CD4-positive, alpha-beta T cell treated with Interleukin-6 for 4 hours (primary cell): ENCODE measurements at regions not wholly inside any gene's neighbourhood (a gene's known extent, or its start where the extent isn't known, plus 50 kb on each side); places are given as distances from the start of the nearest gene placed in this dataset.
"Not testable (repeated sequence)": the region's sequence is repeated elsewhere in the genome, so short reads cannot be mapped to it uniquely, and the experiment has no call there.

Experiments
- DNase-seq: peaks from one replicate; pipeline ENCODE4 v3.0.0-alpha.2; 2020; ENCODE audit warnings: mixed read lengths

DNA sequence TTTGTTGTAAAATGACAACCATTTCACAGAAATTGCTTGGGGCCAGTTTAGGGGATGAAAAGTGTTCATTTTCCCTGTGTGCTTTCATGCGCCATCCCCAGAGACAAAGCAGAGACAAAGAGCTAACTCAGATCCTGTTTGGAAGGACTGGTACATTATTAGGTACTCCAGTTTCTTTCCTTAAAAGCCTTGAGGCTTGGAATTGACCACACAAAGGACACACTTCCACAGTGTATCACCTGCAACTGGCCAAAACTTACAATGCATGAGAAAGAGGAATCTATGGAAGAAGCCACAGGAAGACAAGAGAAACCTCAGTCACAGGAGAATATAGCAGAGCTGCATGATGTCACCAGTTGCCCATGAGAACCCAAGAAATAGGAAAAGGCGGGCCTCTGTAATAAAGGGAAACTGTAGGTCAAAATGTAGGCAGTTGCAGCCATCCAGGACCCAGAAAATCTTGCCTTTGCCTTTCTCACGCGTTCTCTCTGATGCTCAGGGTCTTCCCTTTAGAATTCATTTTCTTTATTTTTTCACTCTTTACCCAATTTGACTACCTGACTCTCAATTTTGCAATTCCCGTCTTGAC is 339.0 kb downstream of the RMST start:
- DNase-seq: no peak

DNA sequence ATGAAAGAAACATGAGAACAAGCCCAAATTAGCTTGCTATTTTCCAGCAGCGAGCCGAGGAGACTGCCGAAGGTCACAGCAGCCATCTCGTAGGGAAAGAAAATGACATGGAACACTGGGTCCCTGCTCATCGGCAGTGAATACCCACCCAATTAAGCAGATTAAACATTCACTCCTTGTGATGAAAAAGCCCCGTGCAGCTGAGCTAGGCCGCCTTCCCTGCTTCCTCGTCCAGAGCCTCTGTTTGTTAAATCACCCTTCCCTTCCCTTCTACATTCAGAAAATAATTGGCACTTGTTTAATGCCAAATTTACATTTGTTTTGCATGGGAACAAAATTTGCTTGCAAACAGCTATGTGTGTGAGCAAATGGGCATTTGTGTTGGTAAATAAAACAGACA is 342.5 kb downstream of the RMST start:
- no peak for DNase-seq

DNA sequence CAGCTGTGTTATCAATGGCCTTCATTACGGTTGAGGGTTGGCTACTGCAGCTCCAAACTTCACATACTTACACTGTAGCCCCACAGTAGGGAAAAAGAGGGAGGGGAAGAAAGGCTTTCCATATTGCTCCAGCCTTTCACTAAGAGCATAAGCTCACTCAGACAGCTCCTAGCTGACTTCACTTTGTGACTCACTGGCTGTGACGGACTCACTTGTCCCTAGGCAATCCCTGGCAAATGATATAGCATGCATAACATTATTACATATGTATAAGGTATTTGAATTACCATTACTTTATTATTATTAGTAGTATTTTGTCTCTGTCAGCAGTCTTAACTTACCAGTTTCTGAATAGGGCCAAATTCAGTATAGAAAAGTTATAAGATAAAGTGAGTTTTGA is 350.7 kb downstream of the RMST start:
- no peak for DNase-seq

DNA sequence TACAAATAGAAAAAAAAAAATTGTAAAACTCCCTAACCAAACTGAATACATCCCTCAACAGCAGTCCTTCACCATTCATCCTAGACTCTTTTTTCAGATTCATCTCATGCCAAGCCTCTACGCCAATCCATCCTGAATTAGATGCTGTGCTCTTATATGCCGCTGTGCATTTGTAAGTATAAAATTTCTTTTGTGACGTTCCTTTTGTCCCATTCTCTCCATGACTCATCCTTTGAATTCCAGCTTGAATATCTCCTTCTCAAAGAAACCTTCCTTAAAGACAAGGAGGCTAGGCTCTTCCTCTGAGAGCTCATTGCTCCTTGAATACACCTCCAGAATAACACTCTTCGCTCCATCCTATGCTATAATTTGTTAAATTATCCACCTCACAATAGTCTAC is 359.2 kb downstream of the RMST start:
- no peak for DNase-seq

DNA sequence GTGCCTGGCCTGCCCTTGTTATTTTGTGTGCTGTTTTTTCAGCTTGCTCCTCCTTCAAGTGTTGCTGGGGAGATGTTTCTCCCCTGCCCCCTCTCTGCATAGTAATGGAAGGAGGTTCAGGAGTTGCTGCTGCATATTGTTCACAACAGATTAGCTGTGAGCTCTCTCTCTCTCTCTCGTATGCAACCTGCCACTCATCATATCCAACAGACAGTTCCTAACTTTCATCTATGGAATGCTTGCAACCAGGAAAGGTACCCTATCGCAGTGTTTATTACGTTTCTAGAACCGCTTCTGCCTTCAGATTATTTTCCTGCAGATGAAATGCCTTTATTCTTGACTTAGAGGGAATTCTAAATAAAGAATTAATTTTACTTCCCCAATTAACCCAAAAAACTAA is 372.9 kb downstream of the RMST start:
- DNase-seq: no peak

DNA sequence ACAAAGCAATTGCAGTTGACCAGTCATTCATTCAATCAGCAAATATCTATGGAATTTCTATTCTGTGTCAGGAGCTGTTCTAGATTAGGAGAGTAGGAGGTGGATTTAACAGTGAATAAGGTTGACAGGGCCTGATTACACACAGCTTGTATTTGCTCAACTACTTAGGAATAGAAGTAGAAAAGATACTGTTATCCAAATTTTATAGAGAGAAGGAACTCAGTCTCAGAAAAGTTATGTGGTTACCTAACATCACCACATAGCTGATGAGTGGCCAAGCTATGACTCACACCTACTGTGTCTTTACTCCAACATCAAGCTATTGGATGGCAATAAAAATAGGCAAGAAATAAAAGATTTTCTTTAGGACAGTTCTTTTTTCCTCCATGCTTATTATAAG is 374.8 kb downstream of the RMST start:
- DNase-seq: no peak

DNA sequence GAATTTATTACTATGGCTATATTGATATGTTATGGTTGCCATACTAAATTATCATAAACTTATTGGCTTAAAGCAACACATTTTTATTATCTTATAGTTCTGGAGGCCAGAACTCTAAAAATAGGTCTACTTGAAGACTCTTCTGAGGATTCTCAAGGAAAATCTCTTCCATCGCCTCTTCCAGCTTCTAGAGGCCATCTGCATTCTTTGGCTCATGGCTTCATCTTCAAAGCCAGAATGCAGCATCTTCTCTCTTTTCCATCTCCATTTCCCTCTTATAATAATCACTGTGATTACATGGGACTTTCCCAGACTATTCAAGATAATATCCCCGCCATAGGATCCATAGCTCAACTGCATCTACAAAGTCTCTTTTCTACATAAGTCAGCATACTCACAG is 385.4 kb downstream of the RMST start:
- no peak for DNase-seq

DNA sequence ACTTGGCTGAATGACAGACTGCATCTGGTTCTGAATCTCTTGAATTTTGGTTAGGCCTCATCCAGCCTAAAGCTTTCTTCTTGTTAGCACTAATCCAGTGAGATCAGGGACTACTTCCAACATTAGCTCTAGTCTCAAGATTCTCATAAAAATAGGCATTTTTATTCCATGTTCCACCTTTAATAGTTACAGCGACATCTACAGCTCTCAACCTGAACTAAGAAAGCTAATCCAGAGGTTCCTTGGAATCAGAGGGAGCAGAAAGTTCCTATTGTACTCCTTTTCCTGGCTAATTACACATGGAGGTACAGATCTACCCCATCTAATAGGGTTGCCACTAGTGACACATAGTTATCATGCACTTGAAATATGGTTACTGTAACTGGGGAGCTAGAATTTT is 391.9 kb downstream of the RMST start:
- no peak for DNase-seq

DNA sequence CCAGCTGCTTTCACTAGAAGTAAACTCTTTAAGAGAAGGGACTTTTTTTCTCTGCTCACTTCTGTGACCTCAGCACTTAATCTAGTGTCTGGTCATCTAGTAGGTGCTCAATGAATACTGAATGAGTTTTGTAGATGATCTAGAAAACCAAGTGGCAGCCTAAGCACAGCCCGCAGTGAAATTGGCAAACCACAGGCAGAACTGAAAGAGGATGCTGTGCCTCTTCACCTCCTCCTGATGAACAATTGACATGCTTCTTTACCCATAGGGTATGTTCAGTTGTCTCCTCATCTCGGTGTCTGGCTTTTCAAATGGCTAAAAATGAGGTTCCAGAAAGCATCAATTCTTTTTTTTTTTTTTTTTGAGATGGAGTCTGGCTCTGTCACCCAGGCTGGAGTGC is 399.5 kb downstream of the RMST start:
- no peak for DNase-seq

DNA sequence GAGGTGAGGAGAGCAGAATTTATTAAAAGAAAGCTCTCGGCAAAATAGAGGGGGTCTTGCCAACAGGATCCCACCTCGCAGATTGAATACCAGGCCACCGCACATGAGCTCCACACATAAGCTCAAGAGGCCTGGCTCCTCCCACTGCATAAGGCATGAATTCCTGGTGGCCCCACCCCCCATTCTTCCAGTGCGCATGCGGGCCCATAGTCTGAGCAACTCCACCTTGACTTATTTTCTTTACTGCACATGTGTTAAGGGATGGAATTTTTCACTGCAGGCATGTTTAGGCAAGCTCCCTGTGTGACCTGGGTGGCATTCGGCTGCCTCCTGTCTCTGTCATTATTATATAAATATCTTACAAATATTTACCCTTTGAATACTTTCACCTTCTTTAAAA is 412.5 kb downstream of the RMST start:
- DNase-seq: no peak

DNA sequence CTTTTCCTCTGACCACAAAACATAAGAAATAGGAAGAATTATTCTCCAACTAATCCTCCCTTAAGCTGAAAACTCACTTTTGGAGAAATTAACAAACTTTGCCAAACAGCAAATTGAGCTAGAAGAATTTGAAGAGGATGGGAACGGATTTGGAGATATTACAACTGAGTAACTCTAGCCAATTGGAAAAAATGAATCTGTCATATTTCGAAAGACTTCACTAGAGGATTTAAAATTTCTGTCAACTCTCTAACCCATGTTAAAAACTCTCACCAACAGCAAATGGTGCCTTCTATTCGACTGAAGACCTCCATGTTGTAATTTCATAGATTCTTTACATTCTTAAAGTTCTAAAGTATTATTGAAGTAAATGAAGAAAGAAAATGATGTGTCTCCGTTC is 414.2 kb downstream of the RMST start:
- no peak for DNase-seq

DNA sequence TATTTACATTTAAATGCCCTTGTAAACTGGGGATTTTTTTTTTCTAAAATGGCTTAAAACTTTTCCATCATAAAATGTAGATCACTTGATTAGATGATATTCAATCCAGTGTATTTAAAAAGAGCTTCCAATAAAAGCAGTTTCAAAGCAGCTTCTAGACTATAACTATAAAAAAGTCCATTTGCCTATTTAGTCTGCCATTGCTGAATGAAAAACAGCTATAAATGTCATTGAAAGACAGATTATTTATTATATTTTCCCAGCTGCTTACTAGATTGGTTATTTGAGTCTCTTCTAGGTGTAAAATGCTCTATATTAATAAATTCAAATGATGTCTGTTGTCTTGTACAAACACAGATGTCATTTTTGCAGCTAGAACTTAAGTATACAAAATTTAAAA is 414.8 kb downstream of the RMST start:
- DNase-seq: no peak

DNA sequence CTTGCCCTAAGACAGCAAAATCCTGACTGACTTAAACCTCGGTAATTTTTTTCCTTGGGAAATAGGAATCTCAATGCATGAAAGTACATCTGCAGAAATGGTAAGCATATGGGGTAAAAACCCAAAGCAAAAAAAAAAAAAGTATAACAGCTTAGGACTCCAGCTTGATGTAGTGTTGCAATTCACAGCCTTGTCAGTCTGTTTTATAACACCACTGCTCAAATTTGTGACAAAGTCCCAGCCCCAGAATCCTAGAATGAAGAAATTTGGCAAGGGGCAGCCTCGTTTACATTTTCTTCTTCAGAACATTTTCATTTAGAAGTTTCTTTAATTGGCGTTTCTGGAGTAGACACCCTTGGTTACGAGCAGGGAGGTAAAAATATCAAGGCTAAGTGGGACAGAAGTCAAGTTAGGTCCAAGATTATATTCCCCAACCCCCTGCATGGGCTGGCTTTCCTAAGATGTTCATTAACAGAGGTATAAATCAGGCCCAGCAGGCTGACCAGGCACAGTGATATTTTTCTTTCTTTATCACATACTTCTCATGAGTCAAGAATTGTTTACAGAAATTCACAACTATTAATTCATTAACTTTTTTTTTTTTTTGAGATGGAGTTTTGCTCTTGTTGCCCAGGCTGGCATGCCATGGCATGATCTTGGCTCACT is 424.0 kb downstream of the RMST start:
- no peak for DNase-seq

DNA sequence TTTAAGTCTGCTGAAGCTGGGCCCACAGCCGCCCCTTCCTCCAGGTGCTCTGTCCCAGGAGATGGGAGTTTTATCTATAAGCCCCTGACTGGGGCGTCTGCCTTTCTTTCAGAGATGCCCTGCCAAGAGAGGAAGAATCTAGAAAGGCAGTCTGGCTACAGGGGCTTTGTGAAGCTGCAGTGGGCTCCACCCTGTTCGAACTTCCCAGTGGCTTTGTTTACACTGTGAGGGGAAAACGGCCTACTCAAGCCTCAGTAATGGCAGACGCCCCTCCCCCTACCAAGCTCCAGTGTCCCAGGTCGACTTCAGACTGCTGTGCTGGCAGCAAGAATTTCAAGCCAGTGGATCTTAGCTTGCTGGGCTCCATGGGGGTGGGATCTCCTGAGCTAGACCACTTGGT is 435.3 kb downstream of the RMST start:
- DNase-seq: not testable (repeated sequence)

DNA sequence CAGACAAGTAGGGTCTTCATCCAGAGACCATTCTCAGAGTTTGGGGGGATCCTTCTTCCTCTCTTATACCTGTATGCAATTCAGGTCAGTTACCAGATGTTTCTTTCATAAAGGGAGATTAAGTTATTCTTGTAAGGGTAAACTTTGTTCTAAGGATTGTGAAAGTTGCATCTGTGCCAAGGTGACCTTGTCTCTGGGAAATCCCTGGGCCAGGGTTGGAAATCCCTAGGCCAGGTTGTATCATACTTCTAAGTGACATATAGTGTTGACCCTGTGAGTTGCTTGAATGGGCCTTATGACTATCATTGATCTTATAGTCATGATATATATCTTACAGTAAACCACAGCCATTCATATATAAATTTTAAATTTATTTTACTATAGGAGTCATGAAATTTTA is 436.9 kb downstream of the RMST start:
- no peak for DNase-seq

DNA sequence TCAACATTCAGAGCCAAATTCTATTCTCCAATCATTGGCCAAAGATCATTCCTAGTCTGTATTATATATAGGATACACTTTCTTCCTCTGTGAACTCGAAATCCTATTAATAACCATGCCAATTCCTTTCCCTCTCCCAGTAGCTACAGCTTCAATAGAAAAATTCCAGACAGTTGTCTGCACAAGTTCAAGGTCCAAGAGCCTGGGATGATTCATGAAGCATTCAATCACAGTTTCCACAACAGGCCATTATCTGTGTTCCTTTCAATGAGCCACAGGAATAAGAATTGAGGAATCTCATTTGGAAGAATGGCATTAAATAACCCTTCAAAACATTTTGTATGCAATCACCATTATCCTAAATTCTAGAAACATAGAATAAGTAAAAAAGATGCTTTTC is 437.4 kb downstream of the RMST start:
- DNase-seq: no peak

DNA sequence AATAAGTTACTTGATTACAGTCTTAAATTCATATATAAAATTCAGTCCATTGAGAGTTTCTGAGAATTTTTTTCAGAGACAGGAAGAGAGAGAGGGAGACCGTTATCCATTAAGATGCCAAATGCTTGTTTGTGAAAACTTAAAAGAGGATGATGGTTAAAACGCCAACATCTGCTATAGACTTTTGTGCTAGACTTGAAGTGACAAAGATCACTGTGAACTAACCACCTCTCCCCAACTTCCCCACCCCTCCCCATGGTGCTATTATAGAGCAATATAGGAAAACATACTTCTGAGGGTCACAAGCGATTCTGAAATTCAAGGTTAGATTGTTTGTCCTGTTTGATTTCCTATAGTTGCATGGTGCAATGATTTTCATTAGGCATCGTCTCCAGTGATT is 440.8 kb downstream of the RMST start:
- DNase-seq: no peak

DNA sequence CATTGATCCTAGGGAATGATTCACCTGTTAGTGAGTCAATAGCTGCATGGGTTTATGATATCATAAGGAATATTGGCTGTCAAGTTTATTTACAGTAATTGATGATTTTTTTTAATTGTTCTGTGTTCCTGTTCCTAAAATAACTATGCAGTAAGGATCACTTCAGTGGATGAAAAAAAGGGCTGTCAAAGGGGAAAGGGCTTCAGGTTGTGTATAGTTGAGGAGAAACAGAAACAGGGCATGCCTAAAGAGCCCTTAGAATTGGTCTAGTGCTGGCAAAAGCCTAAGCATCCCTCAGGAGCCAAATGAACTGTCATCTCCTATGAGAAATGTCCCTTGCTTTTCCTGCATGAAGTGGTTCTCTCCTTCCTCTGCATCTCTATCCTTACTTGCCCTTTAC is 444.9 kb downstream of the RMST start:
- no peak for DNase-seq

DNA sequence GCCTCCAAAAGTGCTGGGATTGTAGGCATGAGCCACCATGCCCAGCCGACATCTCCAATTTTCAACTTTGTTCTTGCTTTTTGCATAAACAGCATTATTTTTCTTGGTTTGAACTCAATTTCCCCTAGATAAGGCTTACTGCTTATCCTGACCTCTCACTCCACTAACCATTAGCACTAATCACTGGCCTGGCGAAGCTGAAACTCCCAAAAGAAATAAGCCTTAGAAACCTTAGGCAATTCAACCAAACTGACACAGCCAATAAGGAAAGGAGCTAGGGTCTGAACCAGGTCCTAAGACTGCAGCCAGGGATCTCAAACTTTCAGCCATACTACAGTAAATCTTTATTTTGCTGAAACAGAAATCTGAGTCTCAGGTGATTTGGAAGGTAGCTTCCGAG is 448.0 kb downstream of the RMST start:
- no peak for DNase-seq

DNA sequence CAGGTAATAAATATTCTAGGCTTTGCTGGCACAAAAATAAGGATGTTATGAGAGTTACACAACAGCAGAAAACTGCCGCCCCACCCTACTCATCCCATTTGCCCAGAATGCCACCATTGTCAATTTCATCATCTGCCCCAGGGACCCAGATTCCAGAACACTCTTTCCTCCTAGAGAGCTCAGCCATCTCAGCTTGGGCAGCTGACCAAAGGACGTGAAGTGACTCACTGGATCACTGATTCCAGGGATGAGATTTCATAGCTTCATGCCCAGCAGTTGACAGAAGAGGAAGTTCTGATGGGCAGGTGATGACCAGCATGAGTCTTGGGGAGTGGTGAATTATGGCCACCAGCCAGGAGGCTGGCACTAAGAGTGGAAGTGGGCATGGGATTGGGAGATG is 450.3 kb downstream of the RMST start:
- DNase-seq: no peak

DNA sequence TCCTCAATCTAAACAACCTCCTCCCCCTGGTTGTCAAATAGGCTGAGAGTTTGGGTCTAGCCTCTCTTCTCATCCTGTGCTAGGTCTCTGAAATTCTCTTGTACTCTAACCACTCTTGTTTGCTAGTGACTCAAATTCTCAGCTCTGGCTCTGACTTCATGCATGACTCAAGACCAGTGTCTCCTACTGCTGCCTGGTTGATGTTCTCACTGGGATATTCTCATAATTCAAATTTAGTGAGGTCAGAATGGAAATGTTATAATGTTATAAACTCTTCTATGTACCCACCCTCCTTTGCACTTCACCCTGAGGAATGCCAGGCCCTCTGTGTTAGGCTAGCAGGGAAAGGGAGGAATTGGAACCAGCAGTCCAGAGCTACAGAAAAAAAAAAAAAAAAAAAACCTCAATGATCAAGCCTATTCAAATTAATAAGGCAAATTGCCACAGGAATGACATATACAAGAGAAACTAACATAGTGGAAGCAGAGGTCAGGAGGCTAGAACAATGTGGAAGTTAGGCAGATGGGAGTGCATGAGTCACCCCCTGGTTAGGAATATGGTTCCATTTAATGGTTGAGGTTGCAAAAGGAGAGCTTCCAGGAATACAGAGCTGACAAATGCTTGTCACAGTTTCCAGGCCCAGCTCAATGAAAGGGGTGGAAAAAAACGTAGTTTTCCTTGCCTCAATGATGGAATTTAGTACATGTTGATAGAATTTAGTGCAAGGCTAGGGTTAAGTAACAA is 459.5 kb downstream of the RMST start:
- DNase-seq: no peak

DNA sequence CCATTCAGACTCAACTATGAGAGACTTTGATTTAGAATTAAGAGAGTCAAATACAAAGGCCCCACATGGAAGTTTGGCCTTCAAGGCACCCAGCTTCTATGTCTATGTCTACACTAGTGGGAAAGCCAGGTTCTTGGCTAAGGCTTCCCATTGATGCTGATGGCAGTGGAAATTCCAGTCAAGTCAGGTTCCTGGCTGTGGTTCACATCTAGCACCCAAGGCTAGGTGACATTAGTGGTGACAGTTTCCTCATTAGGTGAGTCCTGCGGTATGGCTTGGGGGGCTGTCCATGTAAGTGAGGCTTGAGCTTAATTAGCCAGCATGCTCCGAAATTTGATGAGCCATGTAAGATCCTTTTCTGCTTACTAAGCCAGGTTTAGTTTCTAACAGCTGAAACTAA is 460.9 kb downstream of the RMST start:
- no peak for DNase-seq

DNA sequence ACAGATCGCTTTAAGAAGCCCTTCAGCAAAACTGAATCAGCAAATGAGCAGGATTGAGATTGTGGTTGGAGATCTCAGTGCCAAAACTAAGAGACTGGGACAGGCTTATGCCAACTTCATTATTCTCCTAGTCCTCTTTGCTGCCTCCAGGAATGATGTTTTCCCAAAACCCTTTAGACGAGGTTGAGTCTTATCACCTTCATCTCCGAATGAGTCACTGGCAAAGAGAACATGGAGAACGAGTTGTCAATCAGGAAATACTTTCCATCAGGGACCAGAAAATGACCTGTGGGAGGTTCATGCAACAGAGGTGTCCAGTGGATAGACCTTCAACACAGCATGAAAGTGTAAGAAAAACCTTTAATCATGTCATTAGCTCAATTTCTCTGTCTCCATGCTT is 461.5 kb downstream of the RMST start:
- DNase-seq: no peak

DNA sequence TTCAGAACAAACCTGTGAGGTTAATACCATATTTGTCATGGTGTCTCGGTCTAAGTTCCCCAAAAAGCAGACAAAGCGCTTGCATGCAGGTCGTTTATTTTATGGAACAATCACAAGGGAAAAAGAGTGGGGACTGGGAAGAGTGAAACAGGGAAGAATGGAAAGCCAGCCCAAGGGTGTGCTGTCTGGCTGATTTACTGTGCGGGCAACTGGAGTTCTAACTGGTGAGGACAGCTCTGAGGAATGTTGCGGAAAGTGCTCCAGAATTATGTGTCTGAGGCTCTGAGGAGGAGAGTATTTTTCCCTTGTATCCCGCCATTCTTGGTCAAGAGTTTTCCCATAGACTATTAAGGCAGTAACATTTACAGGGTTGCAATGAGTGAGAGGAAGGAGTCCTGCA is 465.4 kb downstream of the RMST start:
- no peak for DNase-seq

DNA sequence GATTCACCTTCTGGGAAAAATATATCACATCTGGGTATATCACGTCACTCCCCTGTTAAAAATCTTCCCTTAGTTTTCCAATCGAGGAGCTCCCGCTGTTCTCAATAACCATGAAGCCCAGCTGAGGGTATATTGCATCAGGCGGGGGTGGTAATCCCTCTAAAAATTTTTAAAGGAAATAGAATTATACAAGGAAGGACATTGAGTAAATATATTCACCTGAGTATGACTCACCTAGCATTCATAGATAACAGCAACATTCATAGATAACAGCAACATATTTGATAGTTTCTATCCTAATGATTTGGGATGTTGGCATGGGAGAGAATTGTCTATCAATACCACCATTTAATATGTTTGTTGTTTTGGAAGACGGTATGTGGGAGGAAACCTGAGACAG is 473.6 kb downstream of the RMST start:
- DNase-seq: no peak
